ENCODE measurements at regions not wholly inside any gene's neighbourhood (a gene's known extent, or its start where the extent isn't known, plus 50 kb on each side); places are given as distances from the start of the nearest gene placed in this dataset.
"Not testable (repeated sequence)": the region's sequence is repeated elsewhere in the genome, so short reads cannot be mapped to it uniquely, and the experiment has no call there.

GRCh38 chr12:124673801-124674617 is 106.6 kb upstream of the NCOR2 start:
- in situ Hi-C loops (cut with MboI; ENCODE audit: low pct_unique_long_range_greater_than_20kb, low sequenced_read_pairs, unreplicated experiment): no loop called here
- DNase-seq (ENCODE audit: low spot score): no peak
- TF ChIP-seq CTCF (IDR thresholded peaks at IDR 0.05; ENCODE audit: extremely low read depth, insufficient read depth, missing control alignments): no peak

- DNase-seq (ENCODE audit: low spot score); in situ Hi-C loops (cut with MboI; ENCODE audit: low pct_unique_long_range_greater_than_20kb, low sequenced_read_pairs, unreplicated experiment): not testable (repeated sequence)
Observed at GRCh38 chr12:124669271-124669721, 101.9 kb upstream of the NCOR2 start.

- in situ Hi-C loops (cut with MboI; ENCODE audit: low pct_unique_long_range_greater_than_20kb, low sequenced_read_pairs, unreplicated experiment): no loop called here
- no peak for TF ChIP-seq CTCF (IDR thresholded peaks at IDR 0.05; ENCODE audit: extremely low read depth, insufficient read depth, missing control alignments)
- DNase-seq (ENCODE audit: low spot score): no peak
Observed at GRCh38 chr12:124668602-124669001, 101.2 kb upstream of the NCOR2 start.

GRCh38 chr12:124667506-124668326 is 100.3 kb upstream of the NCOR2 start:
- DNase-seq (ENCODE audit: low spot score): no peak
- in situ Hi-C loops (cut with MboI; ENCODE audit: low pct_unique_long_range_greater_than_20kb, low sequenced_read_pairs, unreplicated experiment): no loop called here
- TF ChIP-seq CTCF (IDR thresholded peaks at IDR 0.05; ENCODE audit: extremely low read depth, insufficient read depth, missing control alignments): no peak

- TF ChIP-seq CTCF (IDR thresholded peaks at IDR 0.05; ENCODE audit: extremely low read depth, insufficient read depth, missing control alignments): no peak
- in situ Hi-C loops (cut with MboI; ENCODE audit: low pct_unique_long_range_greater_than_20kb, low sequenced_read_pairs, unreplicated experiment): no loop called here
- DNase-seq (ENCODE audit: low spot score): no peak
Observed at GRCh38 chr12:124666722-124667259, 99.4 kb upstream of the NCOR2 start.

GRCh38 chr12:124665511-124665910 is 98.1 kb upstream of the NCOR2 start:
- no peak for TF ChIP-seq CTCF (IDR thresholded peaks at IDR 0.05; ENCODE audit: extremely low read depth, insufficient read depth, missing control alignments)
- no peak for DNase-seq (ENCODE audit: low spot score)
- in situ Hi-C loops (cut with MboI; ENCODE audit: low pct_unique_long_range_greater_than_20kb, low sequenced_read_pairs, unreplicated experiment): no loop called here

Data from GM13977 (cell line).